ENCODE measurements at regions not wholly inside any gene's neighbourhood (a gene's known extent, or its start where the extent isn't known, plus 50 kb on each side); places are given as distances from the start of the nearest gene placed in this dataset.
"Not testable (repeated sequence)": the region's sequence is repeated elsewhere in the genome, so short reads cannot be mapped to it uniquely, and the experiment has no call there.

DNA sequence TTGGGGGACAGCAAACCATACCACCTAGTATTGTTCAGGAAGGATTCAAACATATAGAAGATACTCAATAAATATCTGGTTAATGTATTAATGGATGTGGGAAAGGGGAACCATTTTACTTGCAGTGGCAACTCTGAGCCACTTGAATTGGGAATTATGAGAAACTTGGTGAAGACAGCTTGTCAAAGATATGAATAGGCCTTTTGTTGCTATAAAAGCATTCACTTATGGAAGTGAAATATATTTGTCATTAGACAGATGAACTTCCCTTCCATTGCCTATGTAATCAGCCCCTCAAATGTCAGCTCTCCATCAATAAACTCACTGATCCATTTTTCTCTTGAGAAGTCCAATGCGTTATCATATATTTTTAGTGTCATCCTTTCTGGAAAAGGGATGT lies 56.1 kb downstream of the GPR85 start:
- DNase-seq (ENCODE audit: low read depth in 1 of 2, low spot score in 1 of 2) = no peak

DNA sequence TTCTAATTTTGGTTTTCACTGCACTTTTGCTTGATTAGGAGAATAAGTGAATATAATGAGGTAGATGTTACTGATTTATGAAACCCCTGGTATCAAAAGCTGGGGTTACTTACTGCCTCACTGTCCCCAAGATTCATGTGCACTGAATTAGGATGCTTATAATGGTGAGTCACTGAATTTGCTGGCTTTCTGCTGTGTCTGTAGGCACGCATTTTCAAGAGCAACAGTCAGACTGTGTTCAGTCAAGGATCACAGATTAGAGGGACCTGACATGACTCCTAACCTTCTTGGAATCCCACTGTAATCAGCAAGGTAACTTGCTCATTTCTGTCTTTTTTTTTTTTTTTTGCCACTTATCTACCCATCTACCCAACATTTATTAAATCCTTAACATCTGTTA lies 59.7 kb downstream of the GPR85 start:
- no peak for DNase-seq (ENCODE audit: low read depth in 1 of 2, low spot score in 1 of 2)

DNA sequence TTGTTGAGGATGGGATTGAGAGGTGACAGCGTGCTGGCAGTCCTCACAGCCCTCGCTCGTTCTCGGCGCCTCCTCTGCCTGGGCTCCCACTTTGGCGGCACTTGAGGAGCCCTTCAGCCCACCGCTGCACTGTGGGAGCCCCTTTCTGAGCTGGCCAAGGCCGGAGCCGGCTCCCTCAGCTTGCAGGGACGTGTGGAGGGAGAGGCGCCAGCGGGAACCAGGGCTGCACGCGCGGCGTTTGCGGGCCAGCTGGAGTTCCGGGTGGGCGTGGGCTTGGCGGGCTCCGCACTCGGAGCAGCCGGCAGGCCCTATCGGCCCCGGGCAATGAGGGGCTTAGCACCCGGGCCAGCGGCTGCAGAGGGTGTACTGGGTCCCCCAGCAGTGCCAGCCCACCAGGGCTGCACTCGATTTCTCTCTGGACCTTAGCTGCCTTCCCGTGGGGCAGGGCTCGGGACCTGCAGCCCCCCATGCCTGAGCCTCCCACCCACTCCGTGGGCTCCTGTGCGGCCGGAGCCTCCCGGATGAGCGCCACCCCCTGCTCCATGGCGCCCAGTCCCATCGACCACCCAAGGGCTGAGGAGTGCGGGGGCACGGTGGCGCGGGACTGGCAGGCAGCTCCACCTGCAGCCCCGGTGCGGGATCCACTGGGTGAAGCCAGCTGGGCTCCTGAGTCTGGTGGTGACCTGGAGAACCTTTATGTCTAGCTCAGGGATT lies 69.3 kb downstream of the GPR85 start:
- not testable (repeated sequence) for DNase-seq (ENCODE audit: low read depth in 1 of 2, low spot score in 1 of 2)

DNA sequence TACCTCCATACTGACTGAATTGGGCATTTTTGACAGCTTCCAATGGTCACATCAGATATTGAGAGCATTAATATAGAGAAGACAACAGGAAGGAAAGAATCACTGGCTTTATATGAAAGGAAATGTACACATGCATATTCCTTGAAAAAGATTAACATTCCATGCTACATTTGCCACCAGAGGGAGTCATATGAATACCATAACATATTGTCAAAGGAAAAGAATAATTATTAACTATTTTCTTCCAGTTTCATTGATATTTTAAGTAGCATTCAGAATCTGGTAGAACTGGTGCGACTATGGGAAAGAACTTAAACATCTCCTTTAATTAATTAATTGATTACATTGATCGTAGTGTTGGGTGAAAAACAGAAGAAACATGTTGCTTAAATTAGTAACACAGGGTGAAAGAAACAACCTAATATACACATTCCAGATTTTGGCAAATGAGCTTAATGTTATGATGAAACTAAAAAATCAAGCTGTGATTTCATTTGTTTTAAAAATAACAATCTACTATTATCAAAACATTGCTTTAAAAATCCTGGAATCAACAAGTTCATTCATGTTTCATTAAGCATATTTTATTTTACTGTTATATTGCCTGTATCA lies 71.5 kb downstream of the GPR85 start:
- no peak for DNase-seq (ENCODE audit: low read depth in 1 of 2, low spot score in 1 of 2)

DNA sequence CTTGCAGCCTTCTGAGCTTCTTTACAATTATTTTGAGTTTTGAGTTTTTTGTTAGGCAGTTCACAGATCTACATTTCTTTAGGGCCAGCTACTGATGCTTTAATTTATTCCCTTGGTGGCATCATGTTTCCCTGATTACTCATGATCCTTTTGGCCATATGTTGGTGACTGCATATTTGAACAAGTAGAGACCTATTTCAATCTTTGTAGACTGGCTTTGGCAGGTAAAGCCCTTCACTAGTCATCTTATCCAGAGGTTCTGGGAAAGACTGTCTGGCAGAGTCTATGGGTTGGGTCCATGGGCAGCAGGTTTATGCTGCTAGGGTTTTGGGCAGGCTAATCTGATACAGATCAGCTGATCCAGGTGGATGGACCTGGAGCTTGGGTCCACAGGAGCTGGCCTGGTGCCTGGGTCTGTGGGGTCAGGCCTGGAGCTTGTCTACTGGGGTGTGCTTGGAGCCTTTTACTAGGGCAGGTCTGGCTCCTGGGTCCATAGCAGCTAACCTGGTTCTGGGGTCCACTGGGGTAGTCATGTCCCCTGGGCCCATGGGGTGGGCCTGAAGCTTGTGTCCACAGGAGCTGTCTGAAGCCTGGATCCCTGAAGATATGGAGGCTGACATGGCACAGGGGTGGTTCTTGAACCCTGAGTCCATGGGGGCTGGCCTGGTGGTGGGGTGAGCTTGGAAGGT lies 72.7 kb downstream of the GPR85 start:
- no peak for DNase-seq (ENCODE audit: low read depth in 1 of 2, low spot score in 1 of 2)

DNA sequence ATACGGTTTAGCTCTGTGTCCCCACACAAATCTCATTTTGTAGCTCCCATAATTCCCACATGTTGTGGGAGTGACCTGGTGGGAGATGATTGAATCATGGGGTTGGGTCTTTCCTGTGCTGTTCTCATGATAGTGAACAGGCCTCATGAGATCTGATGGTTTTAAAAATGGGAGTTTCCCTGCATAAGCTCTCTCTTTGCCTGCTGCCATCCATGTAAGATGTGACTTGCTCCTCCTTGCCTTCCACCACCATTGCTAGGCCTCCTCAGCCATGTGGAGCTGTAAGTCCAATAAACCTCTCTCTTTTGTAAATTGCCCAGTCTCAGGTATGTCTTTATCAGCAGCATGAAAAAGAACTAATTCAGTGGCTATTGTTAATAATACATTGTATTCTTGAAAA lies 73.8 kb downstream of the GPR85 start:
- DNase-seq (ENCODE audit: low read depth in 1 of 2, low spot score in 1 of 2) = not testable (repeated sequence)

DNA sequence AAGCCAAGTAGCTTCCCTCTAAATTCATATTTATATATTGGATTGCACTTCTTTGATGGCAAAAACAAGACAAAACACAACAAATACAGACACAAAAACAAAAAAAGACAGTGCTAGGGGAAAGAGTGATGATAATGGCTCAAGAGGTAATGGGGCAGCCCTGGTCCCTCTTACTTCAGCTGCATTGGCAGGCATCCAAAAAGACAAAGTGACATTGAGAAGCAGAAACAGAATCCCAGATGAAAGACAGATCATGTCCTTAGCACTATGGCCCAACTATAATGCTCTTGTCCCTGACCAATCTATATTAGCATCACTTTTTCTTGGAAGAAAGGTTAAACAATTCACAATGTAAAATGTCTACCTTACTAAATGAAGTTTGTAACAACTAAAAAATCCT lies 76.2 kb downstream of the GPR85 start:
- no peak for DNase-seq (ENCODE audit: low read depth in 1 of 2, low spot score in 1 of 2)

DNA sequence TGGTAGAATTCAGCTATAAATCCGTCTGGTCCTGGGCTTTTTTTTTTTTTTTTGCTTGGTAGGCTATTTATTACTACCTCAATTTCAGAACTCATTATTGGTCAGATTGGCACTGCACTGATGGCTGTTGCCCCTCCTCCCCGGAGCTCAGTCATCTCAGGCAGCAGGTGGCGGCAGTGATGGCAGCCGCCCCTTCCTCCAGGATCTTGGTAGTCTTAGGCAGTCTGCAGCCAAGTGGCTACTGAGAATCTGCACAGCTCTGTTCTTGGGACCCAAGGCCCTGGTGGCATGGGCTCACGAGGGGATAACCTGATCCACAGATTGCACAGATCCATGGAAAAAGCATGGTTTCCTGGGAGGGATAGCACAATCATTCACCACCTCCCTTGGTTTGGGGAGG lies 77.9 kb downstream of the GPR85 start:
- no peak for DNase-seq (ENCODE audit: low read depth in 1 of 2, low spot score in 1 of 2)

DNA sequence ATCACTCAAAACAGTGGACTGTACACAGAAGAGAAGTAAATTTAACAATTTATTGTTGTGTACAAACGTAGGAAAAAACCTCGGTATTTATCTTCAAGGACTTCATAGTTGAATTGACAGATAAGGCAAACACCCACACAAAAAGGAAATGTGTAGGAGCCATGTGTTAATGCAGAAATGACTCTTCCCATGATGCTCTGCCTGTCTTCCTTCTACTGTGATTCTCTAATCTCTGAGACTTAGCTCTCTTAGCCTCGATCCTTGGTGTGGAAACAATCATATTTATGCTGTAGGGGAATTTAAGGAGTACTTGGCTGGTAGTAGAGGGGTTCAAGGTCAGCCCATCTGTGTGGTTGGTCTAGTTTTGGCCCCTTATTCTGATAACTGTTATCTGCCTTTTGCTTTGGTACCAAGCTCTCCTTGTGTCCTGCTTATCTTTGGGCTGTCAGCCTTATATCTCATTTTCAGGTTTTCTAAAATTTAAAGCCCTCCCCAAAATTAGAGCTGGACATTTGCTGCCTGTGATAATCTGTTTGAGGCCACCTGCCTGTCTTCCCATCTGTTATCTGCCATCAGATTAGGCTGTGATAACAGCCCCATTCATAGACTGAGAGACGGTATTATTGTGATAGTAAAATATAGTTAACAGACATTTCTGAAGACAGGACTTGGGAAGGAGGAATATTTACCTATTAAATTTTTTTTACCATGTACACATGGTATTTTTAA lies 81.7 kb downstream of the GPR85 start:
- DNase-seq (ENCODE audit: low read depth in 1 of 2, low spot score in 1 of 2) = no peak

DNA sequence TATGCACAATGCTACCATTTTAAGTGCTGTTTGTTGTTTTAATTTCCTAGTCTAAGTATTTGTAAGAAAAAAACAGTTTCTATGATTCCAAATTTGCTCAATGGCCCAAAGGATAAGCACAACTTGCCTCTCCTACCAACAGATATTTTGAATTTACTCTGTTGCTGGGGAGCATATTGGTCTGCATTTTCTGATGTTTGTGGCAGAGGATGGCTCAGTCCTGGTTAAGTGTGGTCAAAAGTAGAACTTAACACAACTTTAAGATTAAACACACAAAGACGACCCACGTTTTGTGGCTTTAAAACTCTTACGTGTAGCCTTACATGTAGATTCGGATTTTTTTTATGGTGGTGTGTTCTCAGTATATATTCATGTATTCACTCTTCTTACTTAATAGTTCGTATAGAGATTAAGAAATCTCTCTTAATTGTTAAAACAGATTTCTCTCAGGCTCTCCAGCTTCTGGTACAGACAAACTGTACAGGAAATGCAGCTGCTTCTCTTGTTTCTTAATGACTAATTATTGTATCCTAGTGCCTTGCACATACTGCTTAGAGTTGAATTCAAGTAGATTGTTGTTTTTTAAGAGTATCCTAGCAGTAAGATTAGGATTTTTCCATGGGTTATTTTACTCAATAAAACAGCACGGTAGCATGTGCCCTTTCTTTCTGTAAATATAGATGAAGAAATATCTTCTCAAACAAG lies 86.2 kb downstream of the GPR85 start:
- DNase-seq (ENCODE audit: low read depth in 1 of 2, low spot score in 1 of 2) = no peak

DNA sequence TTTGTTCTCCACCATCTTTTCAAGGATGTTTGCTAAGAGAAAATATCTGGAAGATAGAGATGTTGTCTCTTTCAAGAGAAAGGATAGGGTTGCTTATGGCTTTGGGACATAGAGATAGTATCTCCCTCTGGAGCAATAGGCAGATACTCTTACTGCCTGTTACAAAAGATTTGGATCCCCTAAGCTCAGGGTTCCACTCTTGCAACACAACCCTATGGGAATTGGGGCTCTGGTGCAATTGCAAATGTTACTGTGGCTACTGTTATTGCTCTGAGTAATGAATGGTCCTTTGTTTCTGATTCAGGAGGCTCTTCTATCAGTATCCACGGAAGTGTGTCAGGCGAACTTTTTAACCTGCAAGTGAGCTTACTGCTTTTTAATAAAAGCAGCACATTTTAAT lies 88.8 kb downstream of the GPR85 start:
- no peak for DNase-seq (ENCODE audit: low read depth in 1 of 2, low spot score in 1 of 2)

DNA sequence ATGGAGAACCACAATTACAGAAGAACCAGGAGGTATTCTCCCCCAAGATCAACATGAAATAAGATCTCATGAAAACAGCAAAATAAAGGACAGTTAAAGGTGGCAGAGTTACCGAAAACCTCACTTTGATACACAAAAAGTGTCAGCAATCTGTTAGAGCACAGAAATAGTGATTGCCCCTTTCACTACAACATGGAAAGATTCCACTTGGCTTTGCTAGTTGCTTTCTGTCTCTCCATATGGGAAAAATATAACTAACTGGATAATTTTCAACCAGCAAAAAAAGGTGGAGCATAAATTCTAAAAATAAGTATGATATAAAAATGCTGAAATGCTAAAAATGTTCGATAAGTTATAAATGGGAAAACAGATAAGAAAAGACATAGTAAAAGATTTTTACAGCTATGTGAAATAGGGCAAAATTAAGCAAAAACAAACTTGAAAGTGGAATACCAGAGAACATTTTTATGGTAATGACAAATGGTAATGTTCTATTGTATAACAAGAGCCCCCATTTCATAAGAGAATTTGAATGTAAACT lies 90.2 kb downstream of the GPR85 start:
- DNase-seq (ENCODE audit: low read depth in 1 of 2, low spot score in 1 of 2) = no peak

DNA sequence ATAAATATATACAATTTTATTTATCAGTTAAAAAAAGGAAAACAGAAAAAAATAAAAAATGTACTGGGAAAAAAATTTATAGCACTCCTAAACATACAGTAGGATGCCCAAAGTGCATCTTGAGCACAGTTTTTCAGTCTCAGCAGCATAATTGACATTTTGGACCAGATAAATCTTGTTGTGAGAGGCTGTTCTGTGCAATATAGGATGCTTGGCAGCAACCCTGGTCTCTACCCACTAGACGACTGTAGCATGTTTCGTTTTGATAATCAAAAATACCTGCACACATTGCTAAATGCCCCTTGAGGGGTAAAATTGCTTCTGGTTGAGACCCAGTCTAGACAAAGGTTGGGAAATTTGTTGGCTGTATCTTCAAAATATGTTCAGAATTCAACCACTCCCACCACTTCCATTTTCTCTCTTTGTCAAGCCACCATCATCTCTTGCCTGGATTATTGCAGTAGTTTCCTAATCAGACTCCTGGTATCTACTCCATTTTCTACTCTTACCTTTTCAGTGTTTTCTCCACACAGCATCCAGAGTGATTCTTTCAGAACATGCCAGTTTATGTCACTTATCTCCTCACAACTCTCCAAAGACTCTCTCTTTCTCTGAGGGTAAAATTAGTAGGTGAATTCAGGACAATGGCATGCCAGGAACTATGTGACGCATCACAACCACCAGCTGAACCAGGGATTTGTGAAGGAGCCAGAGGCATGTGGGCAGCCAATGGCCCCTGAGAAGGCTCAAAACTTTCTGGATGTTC lies 91.4 kb downstream of the GPR85 start:
- no peak for DNase-seq (ENCODE audit: low read depth in 1 of 2, low spot score in 1 of 2)

DNA sequence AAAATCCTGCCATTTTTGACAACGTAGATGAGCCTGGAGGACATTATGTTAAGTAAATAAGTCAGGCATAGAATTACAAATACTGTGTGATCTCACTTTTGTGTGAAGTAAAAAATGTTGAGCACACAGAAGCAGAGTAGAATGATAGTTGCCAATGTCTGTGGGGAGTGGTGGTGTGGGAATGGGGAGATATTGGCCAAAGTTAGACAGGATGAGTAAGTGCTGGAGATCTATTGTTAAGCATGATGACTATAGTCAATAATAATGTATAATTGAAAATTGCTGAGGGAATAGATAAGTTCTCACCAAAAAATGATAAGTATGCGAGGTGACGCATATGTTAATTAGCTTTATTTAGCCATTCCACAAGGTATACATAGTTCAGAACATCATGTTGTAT lies 92.0 kb downstream of the GPR85 start:
- DNase-seq (ENCODE audit: low read depth in 1 of 2, low spot score in 1 of 2) = no peak

DNA sequence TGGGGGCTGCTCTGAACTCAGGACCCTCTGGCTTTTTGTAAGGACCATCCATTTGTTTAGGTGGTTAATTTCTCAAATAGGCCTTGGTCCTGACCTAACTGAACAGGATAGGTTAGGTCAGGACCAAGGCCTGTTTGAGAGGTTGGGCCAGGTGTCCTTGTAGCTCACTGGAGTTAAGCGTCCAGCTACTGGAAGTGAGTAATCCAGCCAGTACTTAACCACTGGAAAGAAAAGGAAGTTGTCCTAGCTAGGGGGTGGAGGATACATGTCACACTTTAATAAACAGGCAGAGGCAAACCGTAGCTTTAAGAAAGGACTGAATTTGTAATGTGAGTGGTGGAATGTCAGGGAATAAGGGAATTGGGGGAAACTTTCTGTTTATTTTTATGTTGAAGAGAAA lies 96.0 kb downstream of the GPR85 start:
- DNase-seq (ENCODE audit: low read depth in 1 of 2, low spot score in 1 of 2) = no peak

DNA sequence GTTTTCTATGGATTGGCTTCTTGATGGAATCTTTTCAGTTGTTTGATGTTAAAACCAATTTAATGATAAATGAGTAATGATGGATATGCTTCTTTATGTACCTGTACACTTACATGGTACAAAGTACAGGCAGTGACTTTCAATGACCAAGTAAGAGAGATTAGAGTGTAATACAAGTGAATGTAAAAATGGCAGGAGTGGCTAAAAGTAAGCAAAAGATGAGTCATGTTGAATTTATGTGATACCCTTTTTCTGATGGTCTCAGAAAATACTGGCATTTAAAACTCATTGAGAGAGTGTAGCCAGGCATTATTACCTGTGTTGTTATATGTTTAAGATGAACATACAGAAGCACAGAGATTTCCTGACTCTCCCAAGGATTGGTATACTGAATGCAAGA lies 97.1 kb downstream of the GPR85 start:
- no peak for DNase-seq (ENCODE audit: low read depth in 1 of 2, low spot score in 1 of 2)

DNA sequence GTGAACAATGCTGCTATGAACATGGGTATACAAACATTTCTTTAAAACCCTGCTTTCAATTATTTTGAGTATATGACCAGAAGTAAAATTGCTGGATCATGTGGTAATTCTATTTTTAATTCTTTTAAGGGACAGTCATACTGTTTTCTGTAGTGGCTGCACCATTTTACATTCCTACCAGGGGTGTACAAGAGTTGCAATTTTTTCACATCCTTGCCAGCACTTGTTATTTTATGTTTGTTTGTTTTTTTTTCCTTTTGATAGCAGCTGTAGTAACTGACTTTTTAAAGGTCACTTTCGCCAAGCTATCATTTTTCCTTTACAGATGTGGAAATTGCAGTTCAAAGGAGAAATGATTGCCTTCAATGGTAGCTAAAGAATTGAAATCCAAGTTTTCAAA lies 99.5 kb downstream of the GPR85 start:
- no peak for DNase-seq (ENCODE audit: low read depth in 1 of 2, low spot score in 1 of 2)

DNA sequence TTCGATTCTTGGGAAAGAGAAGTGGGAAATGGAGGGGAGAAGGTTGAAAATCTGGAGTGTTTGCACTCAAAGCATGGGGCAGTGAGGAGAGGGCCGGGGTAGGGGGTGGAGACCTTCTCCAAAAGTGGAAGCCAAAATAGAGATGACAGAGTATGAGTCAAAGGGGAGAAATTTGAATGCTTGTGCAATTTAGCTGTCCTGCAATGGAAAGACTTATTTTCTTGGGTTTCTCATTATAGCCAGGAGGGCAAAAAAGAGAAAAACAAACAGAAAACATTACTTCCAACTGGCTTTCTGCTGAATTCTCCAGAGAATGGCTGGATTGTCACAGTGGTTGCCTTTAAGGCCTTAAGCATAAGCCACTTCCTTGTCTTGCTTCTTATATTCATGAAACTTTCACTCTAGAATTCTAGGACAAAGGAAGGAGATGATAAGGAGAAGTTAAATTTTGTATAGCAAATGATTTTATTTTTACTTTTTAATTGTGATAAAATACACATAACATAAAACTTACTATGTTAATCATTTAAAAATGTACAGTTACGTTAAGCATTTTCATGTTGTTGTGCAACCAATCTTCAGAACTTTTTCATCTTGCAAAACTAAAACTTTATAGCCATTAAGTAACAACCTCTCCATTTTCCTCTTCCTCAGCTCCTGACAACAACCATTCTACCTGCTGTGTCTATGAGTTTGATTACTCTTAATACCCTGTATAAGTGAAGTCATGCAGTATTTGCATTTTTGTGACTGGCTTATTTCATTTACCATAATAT lies 100.2 kb downstream of the GPR85 start:
- DNase-seq (ENCODE audit: low read depth in 1 of 2, low spot score in 1 of 2) = no peak

DNA sequence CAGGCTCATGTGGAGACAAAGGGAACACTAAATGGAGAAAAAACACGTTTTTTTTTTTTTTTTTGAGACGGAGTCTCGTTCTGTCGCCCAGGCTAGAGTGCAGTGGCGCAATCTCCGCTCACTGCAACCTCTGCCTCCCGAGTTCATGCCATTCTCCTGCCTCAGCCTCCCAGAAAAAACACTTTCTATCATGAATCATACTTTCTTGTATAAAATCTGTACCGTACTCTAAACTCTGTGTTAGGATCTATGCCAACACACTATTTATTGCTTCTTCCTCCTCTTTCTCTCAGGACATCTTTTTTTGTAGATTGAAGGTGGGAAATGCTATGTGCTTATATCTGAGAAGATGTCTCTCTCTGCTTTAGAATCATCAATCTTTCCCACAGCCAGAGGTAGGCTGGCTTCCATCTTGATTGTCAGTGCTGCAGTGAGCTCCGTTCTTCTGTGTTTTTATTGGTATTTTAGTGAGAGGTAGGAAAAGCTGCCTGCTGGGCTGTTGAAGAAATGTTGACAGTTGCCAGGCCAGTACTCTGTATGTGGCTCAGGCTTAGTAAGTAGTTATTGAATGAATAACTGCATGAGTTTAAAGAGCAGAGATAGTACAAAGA lies 101.1 kb downstream of the GPR85 start:
- no peak for DNase-seq (ENCODE audit: low read depth in 1 of 2, low spot score in 1 of 2)

Data from activated CD4-positive, alpha-beta T cell treated with anti-CD3 and anti-CD28 coated beads, Interleukin-2, amount 50 U/mL, for 24 hours (primary cell).